ENCODE measurements at regions not wholly inside any gene's neighbourhood (a gene's known extent, or its start where the extent isn't known, plus 50 kb on each side); places are given as distances from the start of the nearest gene placed in this dataset.

DNA sequence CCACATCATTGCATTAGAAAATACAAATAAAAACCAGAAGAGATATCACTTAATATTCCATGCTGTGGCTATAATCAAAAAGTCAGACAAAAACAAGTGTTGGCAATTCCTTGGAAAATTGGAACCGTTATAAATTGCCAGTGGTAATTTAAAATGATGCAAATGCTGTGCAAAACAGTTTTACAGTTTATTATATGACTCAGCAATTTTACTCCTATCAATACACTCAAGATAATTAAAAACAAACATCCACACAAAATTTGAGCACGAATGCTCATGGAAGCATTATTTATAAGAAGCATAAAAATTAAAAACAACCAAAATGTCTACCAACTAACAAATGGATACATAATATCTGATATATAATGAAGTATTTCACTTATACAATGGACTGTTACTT, 728.8 kb downstream of the CBLN2 start:
- TF ChIP-seq, protein P1, sequence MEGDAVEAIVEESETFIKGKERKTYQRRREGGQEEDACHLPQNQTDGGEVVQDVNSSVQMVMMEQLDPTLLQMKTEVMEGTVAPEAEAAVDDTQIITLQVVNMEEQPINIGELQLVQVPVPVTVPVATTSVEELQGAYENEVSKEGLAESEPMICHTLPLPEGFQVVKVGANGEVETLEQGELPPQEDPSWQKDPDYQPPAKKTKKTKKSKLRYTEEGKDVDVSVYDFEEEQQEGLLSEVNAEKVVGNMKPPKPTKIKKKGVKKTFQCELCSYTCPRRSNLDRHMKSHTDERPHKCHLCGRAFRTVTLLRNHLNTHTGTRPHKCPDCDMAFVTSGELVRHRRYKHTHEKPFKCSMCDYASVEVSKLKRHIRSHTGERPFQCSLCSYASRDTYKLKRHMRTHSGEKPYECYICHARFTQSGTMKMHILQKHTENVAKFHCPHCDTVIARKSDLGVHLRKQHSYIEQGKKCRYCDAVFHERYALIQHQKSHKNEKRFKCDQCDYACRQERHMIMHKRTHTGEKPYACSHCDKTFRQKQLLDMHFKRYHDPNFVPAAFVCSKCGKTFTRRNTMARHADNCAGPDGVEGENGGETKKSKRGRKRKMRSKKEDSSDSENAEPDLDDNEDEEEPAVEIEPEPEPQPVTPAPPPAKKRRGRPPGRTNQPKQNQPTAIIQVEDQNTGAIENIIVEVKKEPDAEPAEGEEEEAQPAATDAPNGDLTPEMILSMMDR (IDR thresholded peaks at IDR 0.05) = no peak
- no peak for TF ChIP-seq POLR2A (IDR thresholded peaks at IDR 0.05)
